ENCODE measurements at regions not wholly inside any gene's neighbourhood (a gene's known extent, or its start where the extent isn't known, plus 50 kb on each side); places are given as distances from the start of the nearest gene placed in this dataset.

GRCh38 chr11:116085031-116085635, 580.9 kb upstream of the CADM1 start:
- peaks cover 8% of the 10 kb centered on the region for H3K9me3 Mint-ChIP-seq
- no peaks in the 10 kb centered on the region for H3K36me3 Mint-ChIP-seq
- H3K4me1 Mint-ChIP-seq: no peaks in the 10 kb centered on the region

GRCh38 chr11:116084511-116084910, 580.3 kb upstream of the CADM1 start:
- no peak for ATAC-seq
- Mint-ChIP-seq H3K27me3 (peaks cover 37% of the 10 kb centered on the region), H3K9me3 (peaks cover 12% of the 10 kb centered on the region), H3K4me1 (no peaks in the 10 kb centered on the region), H3K36me3 (no peaks in the 10 kb centered on the region), H3K4me3 (no peak overlapping the region), H3K27ac (no peak overlapping the region)

More at GRCh38 chr11:116085031-116085635, 580.9 kb upstream of the CADM1 start:
- no peak overlapping the region for H3K4me3 Mint-ChIP-seq
- no peak for ATAC-seq
- no peak overlapping the region for H3K27ac Mint-ChIP-seq
- peaks cover 32% of the 10 kb centered on the region for H3K27me3 Mint-ChIP-seq

- H3K27ac Mint-ChIP-seq: no peak overlapping the region
- no peaks in the 10 kb centered on the region for H3K4me1 Mint-ChIP-seq
- peaks cover 11% of the 10 kb centered on the region for H3K9me3 Mint-ChIP-seq
- H3K27me3 Mint-ChIP-seq: peaks cover 51% of the 10 kb centered on the region
- ATAC-seq: no peak
- H3K36me3 Mint-ChIP-seq: no peaks in the 10 kb centered on the region
- H3K4me3 Mint-ChIP-seq: no peak overlapping the region
Observed at GRCh38 chr11:116082256-116082655, 578.0 kb upstream of the CADM1 start.

- Mint-ChIP-seq H3K36me3 (no peaks in the 10 kb centered on the region), H3K27ac (no peak overlapping the region), H3K4me1 (no peaks in the 10 kb centered on the region), H3K9me3 (peaks cover 15% of the 10 kb centered on the region), H3K27me3 (peaks cover 60% of the 10 kb centered on the region), H3K4me3 (no peak overlapping the region)
- no peak for ATAC-seq
Observed at GRCh38 chr11:116079580-116079979, 575.4 kb upstream of the CADM1 start.

DNA sequence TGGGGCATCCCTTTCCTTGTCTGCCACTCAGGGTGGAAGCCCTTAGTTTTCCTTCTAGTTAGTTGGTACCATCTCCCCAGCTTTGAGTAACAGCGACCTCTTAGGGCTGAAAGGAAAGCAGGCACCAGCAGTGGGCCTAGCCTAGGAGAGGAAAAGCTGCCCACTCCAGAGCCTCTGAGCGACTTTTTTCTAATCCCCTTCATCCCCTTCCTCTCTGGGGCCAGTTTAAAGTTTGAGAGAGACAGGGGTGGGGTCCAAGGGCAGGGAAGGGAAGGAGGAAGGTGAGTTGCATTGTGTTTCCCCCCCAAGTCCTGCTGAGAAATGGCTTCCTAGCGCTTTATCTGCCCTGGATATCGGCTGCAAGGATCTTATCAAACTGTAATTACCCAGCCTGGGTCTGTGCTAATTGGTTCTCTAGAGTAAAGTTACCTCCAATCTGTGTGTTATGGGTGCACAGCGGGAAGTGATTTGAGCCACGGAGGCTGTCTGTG, 573.9 kb upstream of the CADM1 start:
- no peak for ATAC-seq
- Mint-ChIP-seq H3K4me1 (no peaks in the 10 kb centered on the region), H3K36me3 (no peaks in the 10 kb centered on the region), H3K9me3 (peaks cover 15% of the 10 kb centered on the region), H3K27me3 (peaks cover 55% of the 10 kb centered on the region), H3K27ac (no peak overlapping the region), H3K4me3 (no peak overlapping the region)

DNA sequence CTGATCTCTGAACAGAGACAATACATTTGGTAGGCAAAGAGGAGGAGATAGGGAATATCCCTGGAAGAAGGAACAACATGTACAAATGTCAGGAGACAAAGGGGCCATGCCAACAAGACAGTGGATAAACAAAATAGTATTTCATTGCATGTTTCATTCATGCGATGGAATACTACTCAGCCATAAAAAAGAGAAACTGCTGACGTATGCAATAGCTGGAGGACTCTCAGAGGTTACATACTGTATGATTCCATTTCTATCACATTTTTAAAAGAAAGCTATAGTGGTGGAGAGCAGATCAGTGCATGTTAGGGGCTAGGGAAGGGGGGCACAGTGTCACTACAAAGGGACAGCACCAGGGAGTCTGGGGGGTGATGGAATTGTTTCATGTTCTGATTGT, 572.9 kb upstream of the CADM1 start:
- H3K27me3 Mint-ChIP-seq: peaks cover 52% of the 10 kb centered on the region
- ATAC-seq: no peak

GRCh38 chr11:116073854-116074837, 569.9 kb upstream of the CADM1 start:
- peak; percentile 86 for ATAC-seq
- Mint-ChIP-seq H3K4me3 (no peak overlapping the region), H3K27me3 (peaks cover 33% of the 10 kb centered on the region), H3K27ac (no peak overlapping the region), H3K4me1 (no peaks in the 10 kb centered on the region), H3K9me3 (peaks cover 4% of the 10 kb centered on the region), H3K36me3 (no peaks in the 10 kb centered on the region)

More for the DNA sequence above, 572.9 kb upstream of the CADM1 start:
- Mint-ChIP-seq H3K9me3 (peaks cover 15% of the 10 kb centered on the region), H3K27ac (no peak overlapping the region), H3K4me1 (no peaks in the 10 kb centered on the region), H3K4me3 (no peak overlapping the region), H3K36me3 (no peaks in the 10 kb centered on the region)

GRCh38 chr11:116072601-116073410, 568.6 kb upstream of the CADM1 start:
- Mint-ChIP-seq H3K4me1 (no peaks in the 10 kb centered on the region), H3K36me3 (no peaks in the 10 kb centered on the region), H3K9me3 (peaks cover 4% of the 10 kb centered on the region), H3K27me3 (peaks cover 28% of the 10 kb centered on the region), H3K27ac (no peak overlapping the region), H3K4me3 (no peak overlapping the region)
- ATAC-seq: no peak

DNA sequence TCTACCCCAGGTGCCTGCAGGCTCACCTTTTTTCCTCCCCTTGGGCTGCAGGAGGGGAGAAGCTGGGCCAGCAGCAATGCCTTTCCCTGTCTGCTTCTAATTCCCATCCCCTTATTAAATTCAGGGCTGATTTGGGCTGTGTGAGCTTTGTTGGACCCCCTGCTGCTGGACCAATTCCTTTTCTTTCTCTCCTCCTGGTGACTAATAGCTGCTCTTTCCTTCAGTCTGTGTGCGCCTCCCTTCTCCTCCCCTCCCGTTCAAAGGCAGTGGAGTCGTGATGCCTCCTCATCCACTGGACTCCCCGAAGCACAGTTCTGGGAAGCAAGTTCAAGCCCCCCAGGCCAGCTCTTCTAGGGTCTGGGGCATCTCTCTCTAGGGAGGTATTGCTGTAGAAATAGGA, 567.9 kb upstream of the CADM1 start:
- Mint-ChIP-seq H3K4me1 (no peaks in the 10 kb centered on the region), H3K4me3 (no peak overlapping the region), H3K36me3 (no peaks in the 10 kb centered on the region), H3K9me3 (peaks cover 4% of the 10 kb centered on the region), H3K27me3 (peaks cover 21% of the 10 kb centered on the region), H3K27ac (no peak overlapping the region)
- no peak for ATAC-seq

DNA sequence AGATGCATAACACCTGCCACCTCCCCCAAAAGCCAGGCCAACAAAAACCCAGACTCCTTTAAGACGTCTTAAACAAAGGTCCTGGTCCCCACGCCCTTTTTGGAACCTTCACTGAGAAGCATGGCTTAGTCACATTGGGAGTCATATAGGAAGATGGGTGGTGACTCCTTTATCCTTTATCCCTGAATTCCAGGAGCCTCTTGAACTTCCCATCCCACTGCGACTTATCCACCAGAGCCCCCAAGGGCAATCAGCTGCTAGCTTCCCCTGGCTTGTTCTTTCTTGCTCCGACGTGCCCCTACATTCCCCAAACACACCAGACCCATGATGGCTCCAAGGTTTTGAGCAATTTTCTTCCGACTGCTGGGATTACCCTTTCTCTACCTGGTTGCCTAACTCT, 567.0 kb upstream of the CADM1 start:
- peaks cover 20% of the 10 kb centered on the region for H3K27me3 Mint-ChIP-seq
- ATAC-seq: no peak
- H3K36me3 Mint-ChIP-seq: no peaks in the 10 kb centered on the region
- no peak overlapping the region for H3K4me3 Mint-ChIP-seq
- no peaks in the 10 kb centered on the region for H3K9me3 Mint-ChIP-seq
- no peak overlapping the region for H3K27ac Mint-ChIP-seq
- peaks cover 5% of the 10 kb centered on the region for H3K4me1 Mint-ChIP-seq

- no peak overlapping the region for H3K27ac Mint-ChIP-seq
- peaks cover 12% of the 10 kb centered on the region for H3K4me1 Mint-ChIP-seq
- no peaks in the 10 kb centered on the region for H3K36me3 Mint-ChIP-seq
- ATAC-seq: no peak
- H3K9me3 Mint-ChIP-seq: no peaks in the 10 kb centered on the region
- peaks cover 24% of the 10 kb centered on the region for H3K27me3 Mint-ChIP-seq
- H3K4me3 Mint-ChIP-seq: no peak overlapping the region
Observed at GRCh38 chr11:116070520-116070919, 566.3 kb upstream of the CADM1 start.

DNA sequence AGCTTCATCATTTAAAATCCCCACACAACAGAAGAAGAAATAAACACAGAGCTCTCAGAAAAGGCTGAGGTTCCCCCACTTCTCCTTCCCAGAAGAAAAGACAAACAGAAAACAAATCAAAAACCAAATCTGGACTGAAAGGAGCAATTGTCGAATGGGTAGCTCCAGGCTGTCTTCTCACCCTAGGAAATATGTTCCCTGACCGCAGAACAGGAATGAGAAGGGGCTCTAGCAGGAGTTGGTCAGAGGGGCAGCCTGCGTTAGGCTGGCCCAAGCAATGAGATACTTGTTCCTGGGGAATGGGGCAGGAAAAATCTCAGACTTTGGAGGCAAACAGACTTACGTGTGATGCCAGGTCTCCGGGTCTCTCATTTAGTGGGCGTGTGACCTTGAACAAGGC, 562.6 kb upstream of the CADM1 start:
- H3K36me3 Mint-ChIP-seq: no peaks in the 10 kb centered on the region
- ATAC-seq: no peak
- H3K4me1 Mint-ChIP-seq: peaks cover 13% of the 10 kb centered on the region
- H3K9me3 Mint-ChIP-seq: no peaks in the 10 kb centered on the region
- no peak overlapping the region for H3K27ac Mint-ChIP-seq
- no peak overlapping the region for H3K4me3 Mint-ChIP-seq
- peaks cover 13% of the 10 kb centered on the region for H3K27me3 Mint-ChIP-seq

DNA sequence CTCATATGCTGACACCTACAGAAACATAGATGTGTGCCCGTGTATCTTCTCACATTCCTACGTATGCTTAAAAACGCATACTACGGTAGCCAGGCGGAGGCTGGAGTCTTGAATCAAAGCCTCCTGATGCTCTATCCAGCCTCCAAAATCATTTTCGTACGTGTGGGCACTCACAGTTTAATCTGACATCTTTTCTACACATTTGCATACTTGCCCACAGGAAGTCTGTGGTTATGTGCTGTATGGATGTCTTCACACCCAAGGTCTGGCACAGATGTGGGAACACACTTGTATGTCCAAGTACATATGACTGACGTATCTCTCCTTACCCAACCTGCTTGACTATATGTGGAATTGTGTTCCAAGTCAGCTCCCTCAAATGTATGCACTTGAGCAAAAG, 561.8 kb upstream of the CADM1 start:
- H3K36me3 Mint-ChIP-seq: no peaks in the 10 kb centered on the region
- no peaks in the 10 kb centered on the region for H3K9me3 Mint-ChIP-seq
- ATAC-seq: no peak
- peaks cover 14% of the 10 kb centered on the region for H3K27me3 Mint-ChIP-seq
- no peak overlapping the region for H3K27ac Mint-ChIP-seq
- peaks cover 13% of the 10 kb centered on the region for H3K4me1 Mint-ChIP-seq
- H3K4me3 Mint-ChIP-seq: no peak overlapping the region

DNA sequence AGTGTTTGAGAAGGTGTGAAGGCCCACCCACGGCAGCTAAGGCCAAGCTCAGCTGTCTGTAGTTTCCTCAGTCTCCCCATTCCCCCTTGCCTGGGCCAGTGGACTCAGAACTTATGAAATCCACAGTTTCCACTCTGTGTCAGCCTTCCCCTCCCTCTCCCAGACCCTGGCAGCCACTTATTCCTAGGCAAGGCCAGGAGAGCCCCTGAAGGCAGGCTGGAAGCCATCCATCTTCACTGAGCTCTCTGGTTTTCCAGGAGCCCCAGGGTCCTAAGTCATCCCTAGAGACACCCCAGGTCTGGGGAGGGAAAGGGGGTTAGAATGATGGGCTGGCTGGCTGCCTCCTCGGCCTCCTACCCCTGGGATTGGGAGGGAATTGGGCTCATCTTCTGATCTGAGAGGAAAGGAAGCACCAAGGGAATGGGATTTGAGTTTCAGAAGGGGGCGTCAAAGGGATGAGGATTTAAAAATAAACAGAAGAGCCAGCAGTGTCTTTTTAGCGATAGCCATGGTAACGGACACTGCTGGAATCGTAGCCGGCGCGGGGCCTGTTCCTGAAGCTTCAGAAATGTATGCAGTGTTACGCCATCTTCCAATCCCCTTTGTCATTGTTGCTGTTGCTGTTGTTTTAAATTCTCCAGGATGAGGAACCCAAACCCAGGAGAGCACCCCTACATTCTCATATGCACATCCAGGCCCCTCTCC, 561.1 kb upstream of the CADM1 start:
- Mint-ChIP-seq H3K36me3 (no peaks in the 10 kb centered on the region), H3K27me3 (peaks cover 20% of the 10 kb centered on the region), H3K4me1 (peaks cover 13% of the 10 kb centered on the region), H3K27ac (no peak overlapping the region), H3K9me3 (no peaks in the 10 kb centered on the region), H3K4me3 (no peak overlapping the region)
- no peak for ATAC-seq
